Right cardiac atrium (tissue), 5 donors: ENCODE measurements at regions not wholly inside any gene's neighbourhood (a gene's known extent, or its start where the extent isn't known, plus 50 kb on each side); places are given as distances from the start of the nearest gene placed in this dataset.

Experiments
- ATAC-seq, 2 donors: fragments of 200-7000 bp; cut with Tn5 transposase; one replicate each; pipeline versions ENCODE4 v1.8.0 to v1.9.1; 2020; ENCODE audit warnings: moderate library complexity in 2 of 2, mild to moderate bottlenecking in 1 of 2
- DNase-seq, 3 donors: peaks; one replicate each; pipeline ENCODE4 v3.0.0-alpha.2; 2020
- H3K27ac ChIP-seq: one replicate; pipeline ENCODE4 v1.5.1; 2013; ENCODE audit warnings: mild to moderate bottlenecking, low read length, control low read depth, moderate library complexity
- H3K27me3 ChIP-seq: one replicate; pipeline ENCODE4 v1.6.1; 2013; ENCODE audit not compliant: control insufficient read depth, insufficient read depth
- H3K4me1 ChIP-seq: one replicate; pipeline ENCODE4 v1.6.1; 2013; ENCODE audit warnings: low read length; ENCODE audit not compliant: control insufficient read depth, insufficient read depth
- H3K4me3 ChIP-seq: one replicate; pipeline ENCODE4 v1.5.1; 2013; ENCODE audit warnings: low read length, control low read depth
- H3K9me3 ChIP-seq: one replicate; pipeline ENCODE4 v1.6.1; 2013; ENCODE audit warnings: low read length; ENCODE audit not compliant: control insufficient read depth
- WGBS: extraction: QIAGEN DNeasy Blood & Tissue Kit; methylation state at CpG from one replicate; pipeline ENCODE4 v1.1.7; 2013; 5-methylcytosine and 5-hydroxymethylcytosine counted together
- intact Hi-C, 4 donors: fragments of 100-400 bp; cut with DNase I; formaldehyde crosslinking; loops; one replicate each; pipeline versions ENCODE4 v1.11.0 to v1.14.0; 2022 to 2023
- donor health status: healthy with polysubstance abuse.
- donor health status: DM: no; HTN: yes; CAD: no.
- donor health status: DM: no; HTN: no; CAD: no.
- donor health status: DM: no; HTN: yes; CAD: no; lungs with severe emphysema.
- donor health status: DM: yes; HTN: yes; CAD: no.

DNA sequence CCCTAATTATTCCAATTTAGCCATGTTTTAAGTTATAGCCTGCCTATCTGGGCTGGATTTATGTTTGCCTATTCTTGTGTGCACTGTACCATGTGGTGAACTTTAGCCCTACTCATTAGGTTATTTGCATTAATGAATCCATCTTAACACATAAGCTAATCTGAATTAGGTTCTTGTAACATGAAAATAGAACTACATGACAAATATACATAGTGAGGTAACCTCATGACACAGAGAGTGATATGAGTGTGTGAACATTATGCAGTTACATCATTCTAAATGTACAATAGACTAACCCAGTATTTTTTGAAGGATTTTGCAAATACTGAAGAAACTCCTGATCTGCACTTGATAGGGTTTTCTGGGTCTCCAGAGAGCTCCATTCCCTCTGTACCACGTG is 733.7 kb upstream of the CITED2 start:
- intact Hi-C loops: no loop called here
- DNase-seq (no peak), ATAC-seq (no peak)
- WGBS: 91% methylated on average over 1 of the region's 1 CpG
- Histone ChIP-seq H3K9me3 (no peaks in the 10 kb centered on the region), H3K4me1 (no peaks in the 10 kb centered on the region), H3K27ac (no peak overlapping the region), H3K4me3 (no peak overlapping the region), H3K27me3 (no peaks in the 10 kb centered on the region)

DNA sequence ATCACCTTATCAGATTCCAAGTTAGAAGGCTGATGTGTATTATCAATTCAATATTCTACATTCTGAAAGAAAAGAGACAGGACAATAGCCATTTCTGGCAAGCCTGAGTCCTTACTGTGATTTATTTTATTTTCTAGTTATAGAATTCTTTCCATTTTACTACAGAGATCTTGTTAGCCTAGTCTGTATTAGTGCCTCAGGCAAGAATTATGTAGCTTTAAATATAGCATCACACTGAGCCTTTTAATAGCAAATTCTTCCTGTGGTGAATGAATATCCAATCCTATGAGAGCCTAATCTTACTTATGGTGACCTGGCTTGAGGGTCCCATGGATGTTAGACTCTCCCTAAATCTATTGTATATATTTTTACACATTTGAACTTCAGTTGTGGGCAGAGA is 732.8 kb upstream of the CITED2 start:
- intact Hi-C loops: no loop called here
- no peak for DNase-seq
- Histone ChIP-seq H3K27me3 (no peaks in the 10 kb centered on the region), H3K27ac (no peak overlapping the region), H3K4me3 (no peak overlapping the region), H3K9me3 (no peaks in the 10 kb centered on the region), H3K4me1 (no peaks in the 10 kb centered on the region)
- no peak for ATAC-seq

DNA sequence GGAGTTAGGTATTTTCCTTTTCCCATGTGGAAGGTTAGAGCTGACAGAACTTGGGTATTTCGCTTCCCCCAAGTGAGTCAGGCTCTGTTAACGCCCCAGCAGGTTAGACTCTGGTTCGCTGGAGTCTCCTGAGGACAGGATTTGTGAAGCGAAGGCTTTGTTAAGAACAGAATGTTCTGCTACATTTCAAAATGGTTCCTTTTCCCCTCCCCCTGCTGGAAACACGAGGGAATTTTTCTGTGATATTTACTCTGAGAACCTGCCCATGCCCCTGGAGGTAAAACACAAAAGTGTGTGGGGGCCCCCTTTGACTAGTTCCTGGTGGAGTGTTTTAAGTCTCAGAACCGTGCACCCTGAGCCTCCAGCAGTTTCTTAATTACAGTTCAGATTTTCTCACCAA is 731.4 kb upstream of the CITED2 start:
- H3K4me3 ChIP-seq: no peak overlapping the region
- H3K4me1 ChIP-seq: peaks cover 1% of the 10 kb centered on the region
- ATAC-seq (no peak), DNase-seq (peak in 1 of 3 donors; percentile 30)
- H3K27ac ChIP-seq: no peak overlapping the region
- no peaks in the 10 kb centered on the region for H3K27me3 ChIP-seq
- WGBS: 68% methylated on average over 6 of the region's 6 CpGs
- H3K9me3 ChIP-seq: no peaks in the 10 kb centered on the region
- intact Hi-C loops: no loop called here

- no peaks in the 10 kb centered on the region for H3K9me3 ChIP-seq
- intact Hi-C loops: no loop called here
- no peak overlapping the region for H3K27ac ChIP-seq
- ATAC-seq (no peak), DNase-seq (no peak)
- H3K27me3 ChIP-seq: no peaks in the 10 kb centered on the region
- H3K4me3 ChIP-seq: no peak overlapping the region
- 67% methylated on average over 3 of the region's 3 CpGs for WGBS
- peaks cover 1% of the 10 kb centered on the region for H3K4me1 ChIP-seq
Observed at GRCh38 chr6:140105241-140105640, 730.8 kb upstream of the CITED2 start.

DNA sequence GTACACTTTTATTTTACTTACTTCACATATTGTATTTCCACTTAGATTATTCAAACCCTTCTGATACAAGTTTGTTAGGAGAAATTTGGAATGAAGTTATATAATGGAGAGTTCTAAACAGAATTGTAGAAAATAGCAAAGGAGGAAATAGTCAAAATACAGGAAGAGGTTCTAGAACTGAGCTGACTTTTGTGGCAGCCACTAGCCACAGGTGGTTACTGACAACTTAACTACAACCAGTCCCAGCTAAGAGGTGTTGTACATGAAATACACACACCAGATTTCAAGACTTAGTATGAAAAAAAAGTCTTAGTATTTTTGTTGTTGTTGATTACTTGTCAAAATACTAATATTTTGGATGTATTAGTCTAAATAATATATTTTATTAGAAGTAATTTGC is 727.4 kb upstream of the CITED2 start:
- DNase-seq (no peak), ATAC-seq (no peak)
- peaks cover 5% of the 10 kb centered on the region for H3K4me1 ChIP-seq

GRCh38 chr6:140101367-140101766 is 726.9 kb upstream of the CITED2 start:
- Histone ChIP-seq H3K4me3 (no peak overlapping the region), H3K27ac (no peak overlapping the region), H3K27me3 (no peaks in the 10 kb centered on the region), H3K4me1 (peaks cover 5% of the 10 kb centered on the region), H3K9me3 (no peaks in the 10 kb centered on the region)
- WGBS: 78% methylated on average over 3 of the region's 3 CpGs
- DNase-seq (no peak), ATAC-seq (peak; percentile 45 to 64)
- intact Hi-C loops: no loop called here

More for the DNA sequence above, 727.4 kb upstream of the CITED2 start:
- no peaks in the 10 kb centered on the region for H3K27me3 ChIP-seq
- no peak overlapping the region for H3K4me3 ChIP-seq
- no peaks in the 10 kb centered on the region for H3K9me3 ChIP-seq
- no peak overlapping the region for H3K27ac ChIP-seq
- intact Hi-C loops: no loop called here

- no peak for DNase-seq
- WGBS: 94% methylated on average over 2 of the region's 2 CpGs
- Histone ChIP-seq H3K27ac (no peak overlapping the region), H3K27me3 (no peaks in the 10 kb centered on the region), H3K9me3 (no peaks in the 10 kb centered on the region), H3K4me1 (peaks cover 3% of the 10 kb centered on the region), H3K4me3 (no peak overlapping the region)
- intact Hi-C loops: no loop called here
- no peak for ATAC-seq
Observed at GRCh38 chr6:140095532-140095931, 721.1 kb upstream of the CITED2 start.

DNA sequence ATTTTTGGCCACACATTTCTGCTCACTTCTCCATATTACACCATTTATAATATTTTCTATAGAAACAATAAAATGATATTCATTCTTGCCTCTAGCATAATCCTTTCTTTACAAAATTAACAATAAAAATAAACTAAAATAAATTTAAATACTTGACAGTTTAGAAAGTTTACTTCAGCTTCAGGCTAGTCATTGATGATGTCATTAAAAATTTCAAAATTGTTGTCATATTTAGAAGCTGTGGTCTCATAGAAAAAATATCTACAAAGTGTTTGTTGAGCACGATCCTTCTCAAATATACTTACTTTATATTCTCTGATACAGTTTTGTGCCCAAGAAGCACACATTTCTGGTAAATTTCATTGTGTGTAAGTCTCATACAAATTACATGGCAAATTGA is 717.4 kb upstream of the CITED2 start:
- H3K9me3 ChIP-seq: no peaks in the 10 kb centered on the region
- H3K27me3 ChIP-seq: no peaks in the 10 kb centered on the region
- 93% methylated on average over 1 of the region's 1 CpG for WGBS
- H3K4me3 ChIP-seq: no peak overlapping the region
- DNase-seq (no peak), ATAC-seq (no peak)
- no peaks in the 10 kb centered on the region for H3K4me1 ChIP-seq
- intact Hi-C loops: no loop called here
- H3K27ac ChIP-seq: no peak overlapping the region

DNA sequence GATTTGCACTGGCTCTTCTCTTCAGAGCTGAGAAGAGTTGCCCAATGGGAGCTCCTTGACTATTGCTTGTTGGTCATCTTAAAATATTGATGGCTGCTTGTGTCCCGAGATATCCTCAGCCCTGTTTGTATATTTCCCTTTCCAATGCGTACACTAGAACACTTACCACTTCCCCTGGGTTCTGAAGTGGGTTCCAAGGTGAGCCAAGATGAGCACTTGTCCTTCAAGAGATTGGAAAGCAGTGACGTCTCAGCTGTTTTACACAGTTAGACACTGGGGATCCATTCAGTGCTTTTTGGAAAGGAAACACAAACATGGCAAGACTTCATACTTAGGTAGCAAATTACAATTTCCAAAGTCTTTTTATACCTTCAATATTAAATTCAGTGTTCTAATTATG is 716.4 kb upstream of the CITED2 start:
- Histone ChIP-seq H3K4me3 (no peak overlapping the region), H3K4me1 (no peaks in the 10 kb centered on the region), H3K27ac (no peak overlapping the region), H3K27me3 (no peaks in the 10 kb centered on the region), H3K9me3 (no peaks in the 10 kb centered on the region)
- intact Hi-C loops: no loop called here
- 89% methylated on average over 3 of the region's 3 CpGs for WGBS
- no peak for ATAC-seq
- no peak for DNase-seq

GRCh38 chr6:140083375-140083774 is 708.9 kb upstream of the CITED2 start:
- no peaks in the 10 kb centered on the region for H3K4me1 ChIP-seq
- no peaks in the 10 kb centered on the region for H3K27me3 ChIP-seq
- no peaks in the 10 kb centered on the region for H3K9me3 ChIP-seq
- H3K27ac ChIP-seq: no peak overlapping the region
- WGBS: 90% methylated on average over 3 of the region's 3 CpGs
- no peak overlapping the region for H3K4me3 ChIP-seq
- intact Hi-C loops: no loop called here
- no peak for DNase-seq
- ATAC-seq: no peak

- WGBS: 39% methylated on average over 1 of the region's 1 CpG
- Histone ChIP-seq H3K27ac (no peak overlapping the region), H3K4me1 (no peaks in the 10 kb centered on the region), H3K9me3 (no peaks in the 10 kb centered on the region), H3K4me3 (no peak overlapping the region), H3K27me3 (no peaks in the 10 kb centered on the region)
- intact Hi-C loops: no loop called here
- no peak for ATAC-seq
- no peak for DNase-seq
Observed at GRCh38 chr6:140082867-140083297, 708.4 kb upstream of the CITED2 start.

- Histone ChIP-seq H3K27ac (peak overlapping the region; percentile 97), H3K4me3 (no peak overlapping the region), H3K9me3 (no peaks in the 10 kb centered on the region), H3K27me3 (no peaks in the 10 kb centered on the region), H3K4me1 (no peaks in the 10 kb centered on the region)
- WGBS: 30% methylated on average over 5 of the region's 5 CpGs
- intact Hi-C loops: loop anchor here in 1 of 4 donors (10.0 kb wide), 1 partner anchor 105 kb away; no protein-coding TSS in a partner anchor
- ATAC-seq (peak; percentile 94 to 96), DNase-seq (peak in 2 of 3 donors; percentile 25 to 71)
Observed at GRCh38 chr6:140079328-140079727, 704.9 kb upstream of the CITED2 start.
